Hypothalamus (tissue), 51 donors: ENCODE measurements at regions not wholly inside any gene's neighbourhood (a gene's known extent, or its start where the extent isn't known, plus 50 kb on each side); places are given as distances from the start of the nearest gene placed in this dataset.

Source experiments
- DNase-seq, 51 donors: peaks; one replicate each; lab custom pipeline; 2025; lab: John Stamatoyannopoulos, UW

GRCh38 chr2:226581661-226582060, 218.0 kb downstream of the IRS1 start:
- no peak for DNase-seq

DNA sequence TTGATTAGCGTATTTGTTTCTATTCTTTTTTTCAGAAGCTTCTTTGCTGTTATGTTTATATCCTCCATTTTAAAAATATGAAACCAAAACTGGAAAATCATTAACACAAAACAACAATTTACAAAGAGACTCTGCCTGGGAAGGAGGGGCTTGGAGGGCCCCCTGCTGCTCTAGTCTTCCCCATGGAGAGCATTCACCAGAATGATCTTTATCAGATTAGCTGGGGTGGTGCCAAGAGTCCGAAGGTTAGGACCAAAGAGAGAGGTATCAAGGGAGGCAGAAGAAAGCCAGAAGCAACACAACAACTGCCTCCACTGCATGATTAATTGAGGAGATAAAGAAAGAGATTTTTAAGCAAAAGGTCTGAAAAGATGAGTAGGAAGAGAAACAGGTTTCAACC, 218.6 kb downstream of the IRS1 start:
- DNase-seq, result no peak

GRCh38 chr2:226580403-226580802, 219.2 kb downstream of the IRS1 start:
- no peak for DNase-seq

GRCh38 chr2:226579519-226579918, 220.1 kb downstream of the IRS1 start:
- DNase-seq, result no peak

GRCh38 chr2:226578879-226579278, 220.7 kb downstream of the IRS1 start:
- DNase-seq, result no peak

DNA sequence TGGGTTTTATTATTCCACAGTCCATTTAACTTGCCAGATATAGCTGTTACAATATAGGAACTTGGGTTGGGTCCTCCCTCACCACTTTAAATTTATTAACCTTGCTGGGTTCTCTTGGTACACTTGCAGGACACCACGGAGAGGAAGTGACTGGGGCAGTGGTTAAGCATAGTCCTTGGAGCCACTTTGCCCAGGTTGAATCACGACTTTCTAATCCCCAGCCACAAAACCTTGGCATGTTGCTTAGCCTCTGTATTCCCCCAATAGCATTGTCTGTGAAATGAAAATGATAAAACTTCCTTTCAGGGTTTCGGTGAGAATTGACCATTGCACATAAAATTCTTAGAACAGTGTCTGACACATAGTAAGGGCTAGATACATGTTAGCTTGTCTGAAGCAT, 221.2 kb downstream of the IRS1 start:
- DNase-seq, result no peak

DNA sequence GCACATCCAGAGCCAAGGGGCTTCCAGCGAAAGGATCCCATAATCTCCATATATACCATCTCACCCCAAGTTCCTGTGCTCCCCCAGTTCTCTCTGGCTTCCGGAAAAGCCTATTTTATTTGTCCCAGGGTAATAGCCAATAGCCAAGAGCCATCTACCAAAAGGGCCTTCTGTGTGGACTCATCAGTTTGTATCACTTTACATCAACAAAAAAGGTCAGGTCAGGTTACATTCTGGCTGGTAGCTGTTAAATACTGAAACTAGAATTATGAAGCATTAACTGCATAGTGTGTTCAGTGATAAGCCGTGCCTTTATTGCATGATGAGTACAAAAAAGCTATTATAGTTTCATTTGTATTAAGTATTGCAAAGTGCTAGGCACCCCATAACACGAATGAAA, 223.7 kb downstream of the IRS1 start:
- DNase-seq, result no peak

GRCh38 chr2:226573158-226573557, 226.5 kb downstream of the IRS1 start:
- DNase-seq, result no peak

DNA sequence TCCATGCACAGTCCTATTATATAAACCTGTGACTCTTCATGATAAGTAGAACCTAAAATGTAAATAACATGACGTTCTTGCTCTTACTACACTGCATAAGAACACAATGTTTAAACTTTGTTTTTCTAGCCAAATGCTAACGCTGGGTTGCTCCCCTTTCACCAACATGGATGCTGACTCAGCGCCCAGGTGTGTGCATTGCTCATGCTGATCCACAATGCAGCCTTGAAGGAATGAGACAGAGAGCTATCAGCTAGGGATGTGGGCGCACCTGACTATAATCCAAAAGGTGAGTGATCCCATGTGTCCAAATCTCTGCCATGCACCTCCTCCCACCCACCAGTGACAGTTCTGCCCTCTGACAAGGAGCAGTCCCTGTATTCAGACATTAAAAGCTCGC, 235.0 kb downstream of the IRS1 start:
- DNase-seq, result no peak

DNA sequence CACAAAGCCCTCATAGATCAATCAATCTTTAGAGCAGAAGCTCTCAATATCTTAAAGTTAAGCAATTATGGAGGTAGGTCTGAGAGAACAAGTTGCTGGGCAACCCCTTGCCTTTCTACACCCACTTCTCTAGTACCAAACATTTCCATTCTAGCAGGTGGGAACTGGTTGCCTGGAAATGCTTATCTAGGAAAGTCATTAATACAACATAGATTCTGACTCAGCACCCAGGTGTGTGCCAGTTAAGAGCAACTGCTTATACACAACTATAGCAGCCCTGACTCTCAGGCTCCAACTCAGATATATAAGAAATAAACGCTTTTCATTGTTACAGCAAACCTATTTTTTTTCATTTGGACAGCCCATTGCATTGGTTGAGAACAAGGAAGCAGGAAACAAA, 237.7 kb downstream of the IRS1 start:
- no peak for DNase-seq

GRCh38 chr2:226560325-226560724, 239.3 kb downstream of the IRS1 start:
- no peak for DNase-seq

GRCh38 chr2:226559536-226559935, 240.1 kb downstream of the IRS1 start:
- no peak for DNase-seq

GRCh38 chr2:226558418-226558817, 241.2 kb downstream of the IRS1 start:
- DNase-seq, result no peak

DNA sequence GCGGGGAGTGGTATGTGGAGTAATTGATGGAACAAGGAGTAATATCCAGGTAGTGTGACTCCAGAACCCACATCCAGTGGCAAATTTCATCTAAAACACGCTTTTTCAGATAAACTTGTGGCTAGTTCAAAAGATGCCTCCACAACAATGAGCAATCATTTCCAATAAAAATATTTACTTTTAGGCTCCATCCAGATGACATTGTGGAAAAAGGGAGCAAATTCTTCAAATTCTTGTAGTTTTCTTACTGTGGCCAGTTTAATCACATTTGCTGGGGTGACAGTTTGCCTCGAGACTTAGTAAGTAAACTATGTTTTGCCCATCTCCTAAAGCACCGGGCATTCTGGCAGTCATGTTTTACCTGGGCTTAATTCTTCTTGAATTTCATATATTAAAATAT, 243.6 kb downstream of the IRS1 start:
- no peak for DNase-seq

GRCh38 chr2:226554701-226555100, 244.9 kb downstream of the IRS1 start:
- DNase-seq, result no peak

DNA sequence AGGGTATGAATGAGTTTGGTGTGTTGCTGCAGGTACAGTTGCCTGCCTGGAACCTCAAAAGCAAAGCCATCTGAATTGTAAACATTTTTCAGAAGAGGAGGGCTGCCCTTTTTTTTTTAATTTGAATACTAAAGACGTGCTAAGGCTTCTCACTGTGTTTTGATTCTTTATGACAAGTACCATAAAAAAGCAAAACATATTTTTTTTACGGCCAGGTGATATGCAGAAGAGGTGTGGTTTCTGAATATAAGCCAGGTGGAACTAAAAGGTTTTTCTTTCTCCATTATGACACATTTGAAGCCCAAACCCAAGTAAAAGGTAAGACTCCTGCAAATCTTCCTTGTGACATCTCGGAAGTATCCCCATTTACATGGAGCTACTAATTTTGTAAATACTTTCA, 246.3 kb downstream of the IRS1 start:
- DNase-seq, result no peak

DNA sequence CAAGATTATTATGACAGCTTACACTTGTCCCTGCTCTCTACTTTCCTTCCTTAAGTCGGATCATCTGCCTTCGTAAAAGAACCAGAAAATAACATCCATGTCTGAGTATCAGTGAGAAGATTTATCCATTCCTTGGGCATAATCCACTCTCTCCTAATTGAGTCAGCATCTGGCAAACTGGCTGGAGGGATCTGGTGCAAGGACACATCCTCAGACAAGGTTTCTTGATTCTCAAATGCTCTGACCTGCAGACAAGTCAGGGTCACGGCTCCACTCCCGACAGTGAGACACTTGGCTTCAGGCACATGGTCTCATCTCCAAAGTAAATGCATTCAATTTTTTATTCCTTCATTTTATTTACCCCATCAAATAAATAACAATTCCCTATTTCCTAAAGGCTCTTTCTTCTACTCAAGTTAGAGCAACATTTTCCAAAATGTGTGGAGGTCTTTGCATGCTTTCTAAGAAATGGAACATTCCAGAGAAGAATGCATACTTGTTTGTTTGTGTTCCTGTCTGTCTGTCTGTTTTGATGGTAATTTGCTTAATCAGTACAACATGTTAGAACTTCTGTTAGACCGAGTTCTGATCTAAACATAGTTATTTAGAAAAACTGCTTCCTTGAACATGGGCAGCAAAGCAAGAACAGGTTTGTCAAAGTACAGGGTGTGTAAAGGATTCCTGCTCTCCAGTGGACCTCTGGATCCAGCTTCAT, 246.9 kb downstream of the IRS1 start:
- DNase-seq, result no peak

- DNase-seq, result no peak
These were observed 247.9 kb downstream of the IRS1 start for GRCh38 chr2:226551522-226552250.

DNA sequence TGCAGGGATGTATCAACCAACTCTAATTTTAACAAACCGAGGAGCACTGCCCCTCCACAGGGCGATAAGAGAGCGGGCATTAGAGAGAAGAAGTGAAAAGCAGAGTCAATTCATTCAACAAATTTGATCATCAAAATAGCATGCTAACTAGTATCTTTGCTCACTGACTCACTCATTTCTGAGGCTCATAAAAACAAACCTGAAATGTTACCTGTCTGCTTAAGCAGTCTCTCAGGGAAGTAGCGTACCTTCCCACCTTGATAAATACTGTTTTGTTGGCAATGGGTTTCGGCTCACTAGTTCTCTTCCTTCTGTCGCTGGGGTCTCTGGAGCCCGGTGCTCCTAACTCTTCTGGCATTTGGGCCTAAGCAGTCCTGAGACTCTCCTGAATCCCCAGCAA, 248.8 kb downstream of the IRS1 start:
- no peak for DNase-seq

DNA sequence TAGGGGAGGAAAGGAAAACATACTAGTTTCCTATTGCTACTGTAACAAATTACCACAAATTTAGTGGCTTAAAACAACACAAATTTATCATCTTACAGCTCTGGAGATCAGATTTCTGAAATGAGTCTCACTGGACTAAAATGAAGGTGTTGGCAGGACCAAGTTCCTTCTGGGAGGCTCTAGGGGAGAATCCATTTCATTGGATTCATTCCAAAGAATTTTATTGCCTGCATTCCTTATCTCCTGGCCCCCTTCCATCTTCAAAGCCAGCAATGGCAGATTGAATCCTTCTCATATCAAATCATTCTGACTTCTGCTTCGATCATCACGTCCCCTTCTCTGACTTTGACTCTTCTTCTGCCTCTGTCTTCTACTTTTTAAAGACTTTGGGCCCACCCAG, 250.9 kb downstream of the IRS1 start:
- DNase-seq, result no peak

DNA sequence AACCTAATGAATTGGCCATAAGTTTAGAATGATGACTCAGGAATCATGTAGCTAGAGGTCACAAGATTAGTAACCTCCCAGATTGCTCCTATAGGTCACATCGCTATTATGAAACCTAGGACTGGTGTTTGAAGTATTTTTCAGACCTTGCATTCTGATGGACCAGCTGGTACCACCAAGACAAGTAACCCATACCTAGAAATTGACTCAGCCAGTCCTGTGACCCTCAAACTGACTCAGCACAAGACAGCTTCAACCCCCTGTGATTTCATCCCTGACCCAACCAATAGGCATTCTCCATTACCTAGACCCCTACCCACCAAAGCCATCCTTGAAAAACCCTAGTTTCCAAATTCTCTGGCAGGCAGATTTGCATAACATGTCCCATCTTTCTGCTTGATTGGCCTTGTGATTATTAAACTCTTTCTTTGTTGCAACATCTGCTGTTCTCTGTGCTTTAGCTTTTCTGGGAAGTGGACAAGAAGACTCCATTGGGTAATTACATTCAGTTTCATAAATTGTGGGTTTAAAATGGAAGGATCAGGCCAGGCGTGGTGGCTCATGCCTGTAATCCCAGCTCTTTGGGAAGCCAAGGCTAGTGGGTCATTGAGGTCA, 254.9 kb downstream of the IRS1 start:
- DNase-seq, result no peak
